BJ (cell line): ENCODE measurements at regions not wholly inside any gene's neighbourhood (a gene's known extent, or its start where the extent isn't known, plus 50 kb on each side); places are given as distances from the start of the nearest gene placed in this dataset.

ENCODE experiments used
- CTCF ChIA-PET: fragments of 350-600 bp; formaldehyde crosslinking; extraction: SDS; loops from one replicate; lab custom pipeline; 2021; ENCODE audit warnings: antibody characterized with exemption, inconsistent platforms; lab: Yijun Ruan, JAX
- POLR2A ChIA-PET: fragments of 300-600 bp; sonication (Branson Sonifier 250); formaldehyde crosslinking; extraction: SDS; loops from one replicate; lab custom pipeline; 2021; ENCODE audit warnings: antibody characterized with exemption; lab: Charles Lee
- DNase-seq: peaks from one replicate; pipeline ENCODE4 v3.0.0-alpha.2; 2011; ENCODE audit warnings: low read depth
- H3K27me3 ChIP-seq: 2 replicates; pipeline ENCODE4 v1.6.0; 2011; ENCODE audit warnings: low read length; ENCODE audit not compliant: control insufficient read depth, insufficient read depth
- H3K36me3 ChIP-seq: 2 replicates; pipeline ENCODE4 v1.5.1; 2011; ENCODE audit warnings: low read length; ENCODE audit not compliant: control insufficient read depth, insufficient read depth
- H3K4me3 ChIP-seq: 2 replicates; pipeline ENCODE4 v1.5.1; 2011; ENCODE audit warnings: low read depth, mild to moderate bottlenecking, control low read depth, low read length
- TF ChIP-seq, protein P1 (sequence below): IDR thresholded peaks from 2 replicates; pipeline ENCODE4 v1.5.1; 2011; ENCODE audit warnings: low read depth, mild to moderate bottlenecking, control low read depth, inconsistent platforms, low read length, moderate library complexity; ENCODE audit not compliant: insufficient read depth

- no peak overlapping the region for H3K4me3 ChIP-seq
- no peaks in the 10 kb centered on the region for H3K27me3 ChIP-seq
- ChIA-PET POLR2A (no interaction called here), CTCF (no interaction called here)
- DNase-seq = no peak
- TF ChIP-seq, protein P1, sequence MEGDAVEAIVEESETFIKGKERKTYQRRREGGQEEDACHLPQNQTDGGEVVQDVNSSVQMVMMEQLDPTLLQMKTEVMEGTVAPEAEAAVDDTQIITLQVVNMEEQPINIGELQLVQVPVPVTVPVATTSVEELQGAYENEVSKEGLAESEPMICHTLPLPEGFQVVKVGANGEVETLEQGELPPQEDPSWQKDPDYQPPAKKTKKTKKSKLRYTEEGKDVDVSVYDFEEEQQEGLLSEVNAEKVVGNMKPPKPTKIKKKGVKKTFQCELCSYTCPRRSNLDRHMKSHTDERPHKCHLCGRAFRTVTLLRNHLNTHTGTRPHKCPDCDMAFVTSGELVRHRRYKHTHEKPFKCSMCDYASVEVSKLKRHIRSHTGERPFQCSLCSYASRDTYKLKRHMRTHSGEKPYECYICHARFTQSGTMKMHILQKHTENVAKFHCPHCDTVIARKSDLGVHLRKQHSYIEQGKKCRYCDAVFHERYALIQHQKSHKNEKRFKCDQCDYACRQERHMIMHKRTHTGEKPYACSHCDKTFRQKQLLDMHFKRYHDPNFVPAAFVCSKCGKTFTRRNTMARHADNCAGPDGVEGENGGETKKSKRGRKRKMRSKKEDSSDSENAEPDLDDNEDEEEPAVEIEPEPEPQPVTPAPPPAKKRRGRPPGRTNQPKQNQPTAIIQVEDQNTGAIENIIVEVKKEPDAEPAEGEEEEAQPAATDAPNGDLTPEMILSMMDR = no peak
- H3K36me3 ChIP-seq = no peaks in the 10 kb centered on the region
These were observed 68.3 kb downstream of the ALG10B start for GRCh38 chr12:38384816-38385378.

GRCh38 chr12:38385486-38385885 lies 68.9 kb downstream of the ALG10B start:
- Histone ChIP-seq H3K4me3 (no peak overlapping the region), H3K36me3 (no peaks in the 10 kb centered on the region), H3K27me3 (no peaks in the 10 kb centered on the region)
- TF ChIP-seq, protein P1 = no peak
- ChIA-PET CTCF (no interaction called here), POLR2A (no interaction called here)
- DNase-seq = no peak

GRCh38 chr12:38386205-38386985 lies 69.8 kb downstream of the ALG10B start:
- ChIA-PET POLR2A (no interaction called here), CTCF (no interaction called here)
- H3K27me3 ChIP-seq = no peaks in the 10 kb centered on the region
- TF ChIP-seq, protein P1 = no peak
- no peak for DNase-seq
- no peak overlapping the region for H3K4me3 ChIP-seq
- H3K36me3 ChIP-seq = no peaks in the 10 kb centered on the region

DNA sequence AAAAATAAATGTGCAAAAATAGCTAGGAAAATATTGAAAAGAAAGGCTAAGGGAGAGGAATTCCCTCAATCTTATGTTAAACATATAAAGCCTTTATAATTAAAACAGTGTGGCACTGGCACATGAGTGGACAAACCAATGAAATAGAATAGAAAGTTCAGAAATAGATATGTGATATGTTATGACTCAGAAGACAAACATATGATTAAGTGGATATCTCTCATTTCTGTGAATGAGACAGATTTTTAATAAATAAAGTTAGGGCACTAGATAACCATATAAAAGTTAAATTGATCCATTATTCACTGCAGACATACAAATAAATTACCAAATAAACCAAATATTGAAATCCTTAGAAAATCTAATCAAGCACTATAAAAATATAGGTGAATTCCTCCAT lies 73.0 kb downstream of the ALG10B start:
- Histone ChIP-seq H3K4me3 (no peak overlapping the region), H3K36me3 (no peaks in the 10 kb centered on the region), H3K27me3 (no peaks in the 10 kb centered on the region)
- ChIA-PET CTCF (no interaction called here), POLR2A (no interaction called here)
- TF ChIP-seq, protein P1 = no peak
- DNase-seq = no peak

- TF ChIP-seq, protein P1 = no peak
- ChIA-PET CTCF (no interaction called here), POLR2A (no interaction called here)
- DNase-seq = no peak
- Histone ChIP-seq H3K27me3 (no peaks in the 10 kb centered on the region), H3K4me3 (no peak overlapping the region), H3K36me3 (no peaks in the 10 kb centered on the region)
These were observed 74.4 kb downstream of the ALG10B start for GRCh38 chr12:38391007-38391406.
